ENCODE measurements at regions not wholly inside any gene's neighbourhood (a gene's known extent, or its start where the extent isn't known, plus 50 kb on each side); places are given as distances from the start of the nearest gene placed in this dataset.

DNA sequence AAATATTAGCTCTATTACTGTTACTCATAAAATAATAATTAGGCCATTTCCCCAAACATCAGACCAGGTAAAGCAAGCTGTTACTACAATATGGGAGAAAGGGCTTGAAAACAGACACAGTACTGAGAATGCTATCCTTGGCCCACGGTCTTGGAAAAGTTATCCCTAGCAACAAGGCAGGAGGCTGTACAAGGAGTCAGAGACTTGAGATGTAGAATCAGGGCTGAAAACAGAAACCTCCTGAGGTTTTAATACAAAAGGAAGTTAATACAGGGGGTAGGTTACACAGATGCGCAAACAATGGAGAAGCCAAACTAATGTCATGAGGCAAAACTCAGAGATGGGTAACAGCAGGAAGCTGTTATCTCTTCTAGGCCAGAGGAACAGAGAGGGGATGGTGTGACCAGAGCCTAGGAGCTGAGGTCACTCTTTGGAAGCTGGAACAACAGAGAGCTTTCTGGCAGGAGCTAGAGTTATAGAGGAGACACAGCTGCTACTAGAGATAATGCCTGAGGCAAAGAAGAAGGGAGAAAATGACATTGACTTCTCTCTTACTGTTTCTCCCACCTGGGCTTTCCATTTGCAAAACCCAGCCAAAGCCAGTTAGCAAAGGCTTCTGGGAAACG lies 248.8 kb downstream of the SUDS3 start:
- ChIA-PET POLR2A (no interaction called here), CTCF (no interaction called here)
- no peak for DNase-seq
- H3K27me3 Mint-ChIP-seq (ENCODE audit: low read depth) = no peaks in the 10 kb centered on the region
- no peaks in the 10 kb centered on the region for H3K9me3 Mint-ChIP-seq (ENCODE audit: insufficient read depth)
- no peak overlapping the region for H3K27ac Mint-ChIP-seq
- no peak for ATAC-seq
- H3K4me1 Mint-ChIP-seq (ENCODE audit: low read depth) = no peaks in the 10 kb centered on the region
- H3K4me3 Mint-ChIP-seq = no peak overlapping the region
- H3K36me3 Mint-ChIP-seq (ENCODE audit: low read depth) = no peaks in the 10 kb centered on the region

- ChIA-PET POLR2A (no interaction called here), CTCF (no interaction called here)
- Mint-ChIP-seq H3K27ac (no peak overlapping the region), H3K36me3 (ENCODE audit: low read depth) (no peaks in the 10 kb centered on the region), H3K4me3 (no peak overlapping the region), H3K4me1 (ENCODE audit: low read depth) (no peaks in the 10 kb centered on the region), H3K9me3 (ENCODE audit: insufficient read depth) (no peaks in the 10 kb centered on the region), H3K27me3 (ENCODE audit: low read depth) (no peaks in the 10 kb centered on the region)
- no peak for ATAC-seq
- DNase-seq = no peak
Observed at GRCh38 chr12:118633071-118633470, 256.7 kb downstream of the SUDS3 start.

- Mint-ChIP-seq H3K27me3 (ENCODE audit: low read depth) (no peaks in the 10 kb centered on the region), H3K9me3 (ENCODE audit: insufficient read depth) (no peaks in the 10 kb centered on the region), H3K4me1 (ENCODE audit: low read depth) (no peaks in the 10 kb centered on the region), H3K36me3 (ENCODE audit: low read depth) (no peaks in the 10 kb centered on the region), H3K4me3 (no peak overlapping the region), H3K27ac (no peak overlapping the region)
- DNase-seq (no peak), ATAC-seq (no peak)
- POLR2A ChIA-PET = no interaction called here
- CTCF ChIA-PET = no interaction called here
Observed at GRCh38 chr12:118635276-118635675, 258.9 kb downstream of the SUDS3 start.

DNA sequence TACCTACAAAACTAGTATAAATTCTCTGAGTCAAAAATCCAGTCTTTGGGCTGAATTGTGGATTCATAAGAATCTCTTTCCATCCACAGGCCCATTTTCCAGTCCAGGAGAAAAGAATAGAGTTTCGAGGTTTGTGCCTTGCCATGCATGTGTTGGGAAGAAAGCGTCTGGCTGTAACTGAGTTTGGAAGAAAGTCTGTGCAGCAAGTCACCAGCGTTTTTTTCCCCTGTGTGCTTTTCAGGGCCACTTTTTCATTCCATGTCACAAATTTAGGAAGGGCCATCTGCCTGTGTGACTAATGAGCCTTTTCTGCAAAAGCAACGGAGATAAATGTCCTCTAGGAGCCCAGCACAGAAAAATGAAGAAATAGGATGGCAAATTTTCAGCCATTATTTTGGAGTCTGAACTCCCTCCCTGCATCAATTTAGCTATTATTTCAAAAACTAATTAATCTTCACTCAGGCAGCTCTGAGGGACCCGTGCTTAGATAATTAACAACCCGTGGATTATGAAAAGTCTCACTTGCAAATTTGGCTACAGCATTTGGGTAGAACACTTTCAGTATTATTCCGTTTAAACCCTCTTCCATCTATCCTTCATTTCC lies 261.5 kb downstream of the SUDS3 start:
- Mint-ChIP-seq H3K9me3 (ENCODE audit: insufficient read depth) (no peaks in the 10 kb centered on the region), H3K36me3 (ENCODE audit: low read depth) (no peaks in the 10 kb centered on the region), H3K27me3 (ENCODE audit: low read depth) (no peaks in the 10 kb centered on the region), H3K4me1 (ENCODE audit: low read depth) (no peaks in the 10 kb centered on the region), H3K27ac (no peak overlapping the region), H3K4me3 (no peak overlapping the region)
- CTCF ChIA-PET = no interaction called here
- DNase-seq = no peak
- ATAC-seq = no peak
- POLR2A ChIA-PET = no interaction called here

DNA sequence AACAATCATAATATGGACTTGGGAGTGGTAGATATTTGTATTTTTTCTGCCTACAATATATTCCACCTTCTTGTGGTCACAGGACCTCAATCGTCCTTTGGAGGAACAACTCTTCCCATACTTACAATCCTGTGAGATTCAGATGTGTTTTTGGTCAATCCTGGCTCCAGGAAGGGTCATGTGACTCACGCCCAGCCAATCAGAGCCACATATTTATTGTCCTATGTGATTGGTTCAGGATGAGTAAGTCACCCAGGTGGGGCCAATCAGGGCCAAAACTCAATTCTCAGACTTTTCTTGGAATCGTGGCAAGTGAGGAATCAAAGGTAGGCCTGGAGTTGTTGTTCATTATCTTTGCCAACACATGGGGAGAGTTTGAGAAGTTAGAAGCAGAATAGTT lies 264.9 kb downstream of the SUDS3 start:
- ChIA-PET CTCF (no interaction called here), POLR2A (no interaction called here)
- no peak overlapping the region for H3K27ac Mint-ChIP-seq
- no peaks in the 10 kb centered on the region for H3K36me3 Mint-ChIP-seq (ENCODE audit: low read depth)
- H3K4me3 Mint-ChIP-seq = no peak overlapping the region
- no peaks in the 10 kb centered on the region for H3K27me3 Mint-ChIP-seq (ENCODE audit: low read depth)
- H3K4me1 Mint-ChIP-seq (ENCODE audit: low read depth) = no peaks in the 10 kb centered on the region
- no peak for ATAC-seq
- H3K9me3 Mint-ChIP-seq (ENCODE audit: insufficient read depth) = no peaks in the 10 kb centered on the region
- DNase-seq = no peak

GRCh38 chr12:118645219-118645618 lies 268.9 kb downstream of the SUDS3 start:
- no peaks in the 10 kb centered on the region for H3K27me3 Mint-ChIP-seq (ENCODE audit: low read depth)
- CTCF ChIA-PET = no interaction called here
- ATAC-seq (no peak), DNase-seq (peak; percentile 44)
- H3K4me1 Mint-ChIP-seq (ENCODE audit: low read depth) = no peaks in the 10 kb centered on the region
- H3K27ac Mint-ChIP-seq = no peak overlapping the region
- H3K9me3 Mint-ChIP-seq (ENCODE audit: insufficient read depth) = no peaks in the 10 kb centered on the region
- no peaks in the 10 kb centered on the region for H3K36me3 Mint-ChIP-seq (ENCODE audit: low read depth)
- H3K4me3 Mint-ChIP-seq = no peak overlapping the region
- POLR2A ChIA-PET = no interaction called here

DNA sequence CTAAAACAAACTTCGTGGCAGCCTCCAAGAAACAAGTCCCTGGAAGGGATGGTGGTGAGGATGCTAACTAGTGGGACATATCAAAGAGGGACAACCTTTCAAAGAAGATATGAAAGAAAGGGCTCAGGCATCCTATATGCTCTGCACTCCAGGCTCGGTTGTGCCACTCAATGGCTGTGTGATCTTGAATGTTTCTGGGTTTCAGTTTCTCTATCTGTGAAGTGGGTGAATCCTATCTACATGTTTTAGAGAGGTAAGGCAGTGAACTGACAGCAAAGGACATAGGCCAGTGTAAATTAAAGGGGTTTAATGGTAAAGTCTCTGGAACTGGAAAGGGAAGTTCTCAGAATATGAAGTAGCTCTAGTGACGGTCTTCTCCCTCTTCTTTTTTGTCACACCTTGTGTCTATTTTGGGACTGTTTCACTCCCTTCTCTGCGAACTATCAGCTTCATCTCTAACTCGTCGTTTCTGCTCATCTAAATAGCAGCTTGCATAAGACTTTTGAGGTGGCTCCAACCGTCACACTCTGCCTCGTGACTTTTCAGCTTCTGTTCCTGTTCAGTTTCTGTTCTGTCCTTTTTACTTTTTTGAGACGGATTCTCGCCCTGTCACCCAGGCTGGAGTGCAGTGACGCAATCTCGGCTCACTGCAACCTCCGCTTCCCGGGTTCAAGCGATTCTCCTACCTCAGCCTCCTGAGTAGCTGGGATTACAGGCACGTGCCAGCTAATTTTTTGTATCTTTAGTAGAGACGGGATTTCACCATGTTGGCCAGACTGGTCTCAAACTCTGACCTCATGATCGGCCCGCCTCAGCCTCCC lies 273.6 kb downstream of the SUDS3 start:
- no peaks in the 10 kb centered on the region for H3K27me3 Mint-ChIP-seq (ENCODE audit: low read depth)
- POLR2A ChIA-PET = no interaction called here
- CTCF ChIA-PET = interaction anchor here (0.5 kb wide), 1 partner anchor 956 kb away, joined by 3 read pairs; no protein-coding TSS in a partner anchor
- H3K9me3 Mint-ChIP-seq (ENCODE audit: insufficient read depth) = no peaks in the 10 kb centered on the region
- no peak for DNase-seq
- H3K36me3 Mint-ChIP-seq (ENCODE audit: low read depth) = no peaks in the 10 kb centered on the region
- H3K4me3 Mint-ChIP-seq = no peak overlapping the region
- H3K27ac Mint-ChIP-seq = no peak overlapping the region
- no peak for ATAC-seq
- no peaks in the 10 kb centered on the region for H3K4me1 Mint-ChIP-seq (ENCODE audit: low read depth)

- DNase-seq (no peak), ATAC-seq (no peak)
- Mint-ChIP-seq H3K36me3 (ENCODE audit: low read depth) (no peaks in the 10 kb centered on the region), H3K4me1 (ENCODE audit: low read depth) (no peaks in the 10 kb centered on the region), H3K4me3 (no peak overlapping the region), H3K27me3 (ENCODE audit: low read depth) (no peaks in the 10 kb centered on the region), H3K9me3 (ENCODE audit: insufficient read depth) (no peaks in the 10 kb centered on the region), H3K27ac (no peak overlapping the region)
- CTCF ChIA-PET = no interaction called here
- POLR2A ChIA-PET = no interaction called here
Observed at GRCh38 chr12:118650586-118650960, 274.2 kb downstream of the SUDS3 start.

DNA sequence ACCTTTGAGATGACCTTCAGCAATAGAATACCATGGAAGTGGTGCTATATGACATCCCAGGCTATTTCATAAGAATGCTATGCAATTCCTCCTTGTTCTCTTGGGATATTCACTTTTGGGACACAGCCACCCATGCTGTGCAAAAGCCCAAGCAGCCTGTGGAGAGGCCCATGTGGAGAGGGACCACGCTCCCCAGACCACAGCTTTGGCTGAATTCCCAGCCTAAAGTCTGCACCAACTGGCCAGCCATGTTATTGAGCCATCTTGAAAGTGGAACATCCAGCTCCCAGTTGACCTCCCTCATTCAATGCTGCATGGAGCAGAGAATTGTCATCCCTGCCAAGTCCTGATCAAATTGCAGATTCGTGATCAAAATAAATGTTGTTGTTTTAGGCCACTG lies 275.1 kb downstream of the SUDS3 start:
- ATAC-seq (no peak), DNase-seq (no peak)
- Mint-ChIP-seq H3K27ac (no peak overlapping the region), H3K27me3 (ENCODE audit: low read depth) (no peaks in the 10 kb centered on the region), H3K36me3 (ENCODE audit: low read depth) (no peaks in the 10 kb centered on the region), H3K4me3 (no peak overlapping the region), H3K9me3 (ENCODE audit: insufficient read depth) (no peaks in the 10 kb centered on the region), H3K4me1 (ENCODE audit: low read depth) (no peaks in the 10 kb centered on the region)
- CTCF ChIA-PET = no interaction called here
- POLR2A ChIA-PET = no interaction called here

DNA sequence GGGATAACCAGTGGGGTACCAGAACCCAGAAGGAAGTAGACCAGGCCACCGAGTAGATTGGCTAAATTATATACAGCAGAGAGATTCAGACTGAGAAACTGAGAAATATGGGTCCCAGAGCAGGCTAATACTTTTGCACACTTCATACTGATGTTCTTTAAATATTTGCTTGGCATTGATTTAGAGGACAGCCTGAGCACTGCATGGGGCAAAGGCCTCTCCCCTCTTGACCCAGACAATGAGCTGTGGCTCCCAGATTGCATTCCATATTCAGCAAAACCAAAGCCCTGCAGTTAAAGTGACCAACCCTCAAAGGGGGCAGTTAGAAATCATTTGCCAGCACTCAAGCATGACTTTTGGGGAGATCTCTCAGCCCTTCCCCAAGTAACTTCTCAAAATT lies 279.2 kb downstream of the SUDS3 start:
- Mint-ChIP-seq H3K4me1 (ENCODE audit: low read depth) (no peaks in the 10 kb centered on the region), H3K9me3 (ENCODE audit: insufficient read depth) (no peaks in the 10 kb centered on the region), H3K27ac (no peak overlapping the region), H3K4me3 (no peak overlapping the region), H3K27me3 (ENCODE audit: low read depth) (no peaks in the 10 kb centered on the region), H3K36me3 (ENCODE audit: low read depth) (no peaks in the 10 kb centered on the region)
- no peak for ATAC-seq
- DNase-seq = no peak
- ChIA-PET POLR2A (no interaction called here), CTCF (no interaction called here)

DNA sequence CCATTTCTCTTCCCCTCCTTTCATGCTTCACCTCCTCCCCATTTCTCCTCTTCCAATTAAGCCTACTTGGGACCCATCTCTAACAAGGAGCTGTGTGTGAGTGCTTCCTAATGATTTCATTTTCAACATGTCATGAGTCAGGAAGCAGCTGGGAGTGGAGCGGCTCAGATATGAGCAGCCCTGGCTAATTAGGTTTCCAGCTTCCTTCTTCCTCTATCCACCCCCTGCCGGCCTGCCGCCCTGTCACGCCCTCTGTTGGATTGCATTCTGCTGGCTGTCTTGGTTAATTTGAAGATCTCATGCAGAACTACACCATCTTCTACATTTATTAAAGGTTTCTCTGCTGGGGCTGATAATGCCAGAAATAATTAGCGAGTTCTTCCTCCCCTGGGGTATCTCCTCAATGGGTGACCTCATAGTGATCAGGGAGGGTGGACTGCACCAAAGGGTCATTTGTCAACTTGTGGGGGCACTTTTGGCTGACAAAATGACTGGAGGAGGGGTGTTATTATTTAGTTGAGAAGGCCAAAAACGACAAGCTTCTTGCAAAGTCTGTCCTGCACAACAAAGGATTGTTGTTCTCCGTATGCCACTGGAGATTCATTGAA lies 300.9 kb upstream of the SRRM4 start:
- Mint-ChIP-seq H3K36me3 (ENCODE audit: low read depth) (no peaks in the 10 kb centered on the region), H3K27ac (no peak overlapping the region), H3K27me3 (ENCODE audit: low read depth) (no peaks in the 10 kb centered on the region), H3K4me3 (no peak overlapping the region), H3K9me3 (ENCODE audit: insufficient read depth) (no peaks in the 10 kb centered on the region), H3K4me1 (ENCODE audit: low read depth) (no peaks in the 10 kb centered on the region)
- CTCF ChIA-PET = no interaction called here
- POLR2A ChIA-PET = no interaction called here
- DNase-seq (no peak), ATAC-seq (no peak)

DNA sequence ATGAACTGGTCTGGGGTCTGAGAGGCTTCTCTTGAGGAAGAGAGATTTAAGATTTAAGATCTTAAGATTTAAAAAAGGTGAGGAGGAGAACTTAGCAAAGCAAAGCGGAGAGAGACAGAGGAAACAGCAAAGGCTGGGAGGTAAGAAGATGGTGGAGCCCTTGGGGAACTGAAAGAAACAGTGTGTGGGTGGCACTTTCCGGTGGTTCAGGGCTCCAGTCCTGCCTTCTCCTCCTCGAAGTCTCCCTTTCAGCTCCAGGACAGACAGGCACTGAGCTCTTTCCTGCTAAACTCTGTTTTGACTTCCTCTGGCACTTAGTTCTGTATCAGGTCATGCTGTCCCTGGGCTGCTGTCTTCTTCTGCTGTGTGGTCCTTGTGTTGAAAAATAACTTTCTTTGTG lies 298.7 kb upstream of the SRRM4 start:
- Mint-ChIP-seq H3K36me3 (ENCODE audit: low read depth) (no peaks in the 10 kb centered on the region), H3K27me3 (ENCODE audit: low read depth) (no peaks in the 10 kb centered on the region), H3K4me3 (no peak overlapping the region), H3K4me1 (ENCODE audit: low read depth) (no peaks in the 10 kb centered on the region), H3K9me3 (ENCODE audit: insufficient read depth) (no peaks in the 10 kb centered on the region), H3K27ac (no peak overlapping the region)
- POLR2A ChIA-PET = no interaction called here
- CTCF ChIA-PET = no interaction called here
- DNase-seq (no peak), ATAC-seq (no peak)

Data from activated CD8-positive, alpha-beta T cell treated with anti-CD3 and anti-CD28 coated beads, Interleukin-2, amount 10 ng/mL, durations not matched to agents 7 days and 5 days (primary cell).